ENCODE measurements at regions not wholly inside any gene's neighbourhood (a gene's known extent, or its start where the extent isn't known, plus 50 kb on each side); places are given as distances from the start of the nearest gene placed in this dataset.

- H3K36me3 ChIP-seq = no peaks in the 10 kb centered on the region
- TF ChIP-seq CTCF (IDR thresholded peaks at IDR 0.05) = no peak
- TF ChIP-seq EP300 (IDR thresholded peaks at IDR 0.05) = no peak
- no peak for TF ChIP-seq POLR2A (IDR thresholded peaks at IDR 0.05)
- TF ChIP-seq POLR2AphosphoS5 (IDR thresholded peaks at IDR 0.05) = no peak
- H3K27me3 ChIP-seq = peaks cover 0 to 40% (median 3%) of the 10 kb centered on the region in 3 donors
- no peak overlapping the region for H3K4me3 ChIP-seq
- 77 to 91% (median 86%) methylated on average over 7 of the region's 7 CpGs for WGBS, 5 donors
- peak overlapping the region in 1 of 5 donors; percentile 48 for H3K27ac ChIP-seq
- peaks cover 0 to 9% (median 0%) of the 10 kb centered on the region in 4 donors for H3K4me1 ChIP-seq
- H3K9me3 ChIP-seq = no peaks in the 10 kb centered on the region
- DNase-seq = no peak
- intact Hi-C loops (cut with DNase I; ENCODE audit: low total_unique reads) = no loop called here
Observed at GRCh38 chr14:101406921-101407320, 154.4 kb upstream of the DIO3 start.

- Histone ChIP-seq H3K27ac (peak overlapping the region in 2 of 5 donors; percentile 48 to 58), H3K4me1 (peaks cover 0 to 9% (median 0%) of the 10 kb centered on the region in 4 donors), H3K9me3 (no peaks in the 10 kb centered on the region), H3K4me3 (no peak overlapping the region), H3K36me3 (no peaks in the 10 kb centered on the region), H3K27me3 (peaks cover 0 to 36% (median 3%) of the 10 kb centered on the region in 3 donors)
- WGBS, 5 donors = 72 to 88% (median 83%) methylated on average over 8 of the region's 8 CpGs
- intact Hi-C loops (cut with DNase I; ENCODE audit: low total_unique reads) = no loop called here
- DNase-seq = no peak
- no peak for TF ChIP-seq CTCF (IDR thresholded peaks at IDR 0.05)
- TF ChIP-seq POLR2A (IDR thresholded peaks at IDR 0.05) = no peak
- no peak for TF ChIP-seq EP300 (IDR thresholded peaks at IDR 0.05)
- TF ChIP-seq POLR2AphosphoS5 (IDR thresholded peaks at IDR 0.05) = no peak
Observed at GRCh38 chr14:101407328-101407727, 154.0 kb upstream of the DIO3 start.

GRCh38 chr14:101408077-101408831 lies 153.0 kb upstream of the DIO3 start:
- H3K27ac ChIP-seq = peak overlapping the region in 4 of 5 donors; percentile 15 to 63 (median 53)
- no peak overlapping the region for H3K4me3 ChIP-seq

More at GRCh38 chr14:101408077-101408831, 153.0 kb upstream of the DIO3 start:
- TF ChIP-seq EP300 (IDR thresholded peaks at IDR 0.05) (no peak), CTCF (IDR thresholded peaks at IDR 0.05) (no peak), POLR2AphosphoS5 (IDR thresholded peaks at IDR 0.05) (no peak), POLR2A (IDR thresholded peaks at IDR 0.05) (no peak)
- Histone ChIP-seq H3K9me3 (no peaks in the 10 kb centered on the region), H3K4me1 (peaks cover 0 to 9% (median 0%) of the 10 kb centered on the region in 4 donors), H3K27me3 (peaks cover 0 to 27% (median under 1%) of the 10 kb centered on the region in 3 donors), H3K36me3 (no peaks in the 10 kb centered on the region)
- peak in 1 of 2 donors; percentile 21 for DNase-seq
- 48 to 66% (median 52%) methylated on average over 20 of the region's 20 CpGs for WGBS, 5 donors
- intact Hi-C loops (cut with DNase I; ENCODE audit: low total_unique reads) = no loop called here
